22Rv1 (cell line): ENCODE measurements at regions not wholly inside any gene's neighbourhood (a gene's known extent, or its start where the extent isn't known, plus 50 kb on each side); places are given as distances from the start of the nearest gene placed in this dataset.

Source experiments
- CTCF ChIP-seq: fragments of 450-650 bp; IDR thresholded peaks from 2 replicates; pipeline ENCODE4 v1.5.1; 2017; ENCODE audit warnings: mild to moderate bottlenecking
- ZFX ChIP-seq: fragments of 450-650 bp; IDR thresholded peaks from 2 replicates; pipeline ENCODE4 v1.6.1; 2017; ENCODE audit warnings: antibody characterized with exemption, borderline replicate concordance

GRCh38 chr11:29826878-29827277 is 190.0 kb downstream of the KCNA4 start:
- TF ChIP-seq CTCF = no peak
- no peak for TF ChIP-seq ZFX
